HG03139 (cell line): ENCODE measurements at regions not wholly inside any gene's neighbourhood (a gene's known extent, or its start where the extent isn't known, plus 50 kb on each side); places are given as distances from the start of the nearest gene placed in this dataset.
"Not testable (repeated sequence)": the region's sequence is repeated elsewhere in the genome, so short reads cannot be mapped to it uniquely, and the experiment has no call there.

Experiments
- ATAC-seq: cut with Tn5 transposase; IDR thresholded peaks from one replicate; pipeline ENCODE4 v1.9.1; 2021; ENCODE audit not compliant: unreplicated experiment

DNA sequence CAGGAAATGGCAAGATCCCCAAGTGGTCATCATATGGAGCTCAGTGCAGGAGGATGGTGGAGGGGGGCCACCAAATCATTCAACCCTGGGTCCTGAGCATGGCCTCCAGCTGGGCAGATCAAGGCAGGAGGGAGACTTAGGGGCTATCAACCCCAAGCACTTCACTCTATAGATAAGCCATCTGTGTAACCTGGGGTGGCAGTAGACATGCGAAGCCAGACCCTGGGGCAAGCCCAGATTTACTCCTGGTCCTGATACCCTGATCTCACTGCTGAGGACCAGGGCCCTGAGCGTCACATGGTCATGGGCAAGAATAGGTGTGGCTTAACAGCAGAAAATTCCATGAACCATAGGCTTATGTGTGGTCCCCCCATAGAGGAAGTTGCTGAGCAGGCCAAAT, 173.0 kb upstream of the ADCY1 start:
- ATAC-seq = no peak

DNA sequence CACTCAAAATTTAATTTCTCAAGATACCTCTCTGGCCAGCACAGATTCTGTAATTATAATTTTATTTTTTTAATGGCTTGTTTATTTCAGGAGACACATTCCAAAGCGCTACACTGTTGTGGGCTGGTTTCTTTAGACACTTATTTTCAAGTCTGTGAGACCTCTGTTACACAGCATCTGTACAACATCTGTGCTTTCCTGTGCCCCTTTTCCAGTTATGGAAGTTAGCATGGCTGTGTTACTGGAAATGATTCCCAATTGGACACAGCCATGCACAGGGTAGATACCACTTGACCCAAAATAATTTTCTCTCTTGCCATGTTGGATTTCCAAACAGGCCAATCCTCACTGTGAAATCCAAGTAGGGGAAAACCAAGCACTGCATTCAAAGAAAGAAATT, 172.3 kb upstream of the ADCY1 start:
- no peak for ATAC-seq

DNA sequence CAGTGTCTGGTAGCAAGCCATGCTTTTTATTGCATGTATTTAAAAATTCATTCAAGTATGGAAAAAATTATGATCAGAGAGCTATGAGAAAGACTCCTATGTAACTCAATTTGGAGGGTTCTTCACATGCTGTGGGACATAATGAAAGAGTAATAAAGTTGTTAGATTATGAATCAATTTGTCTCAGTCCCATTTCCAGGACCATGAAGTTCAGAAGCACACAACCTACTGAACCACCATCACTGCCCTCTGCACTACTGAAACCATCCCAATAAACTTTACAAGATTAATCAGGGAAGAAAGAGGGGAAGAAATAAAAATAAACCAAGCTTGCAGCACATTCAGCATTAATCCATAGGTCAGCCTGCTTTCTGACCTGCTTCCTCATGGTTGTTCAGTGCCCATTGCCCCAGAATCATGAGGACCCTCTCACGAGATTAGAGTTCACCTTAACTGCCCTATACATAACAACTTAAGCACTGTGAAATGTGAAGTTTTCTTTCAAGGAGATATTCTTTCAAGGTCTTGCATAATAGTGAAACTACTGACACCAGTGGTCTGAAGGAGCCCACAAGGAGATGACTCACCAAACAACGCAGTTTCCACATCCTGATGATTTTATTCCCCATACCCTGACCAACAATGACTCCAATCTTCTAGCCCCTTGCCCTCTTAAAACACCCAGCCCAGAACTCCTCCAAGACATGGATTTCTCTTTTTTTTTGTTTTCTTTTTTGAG, 171.5 kb upstream of the ADCY1 start:
- ATAC-seq = no peak

DNA sequence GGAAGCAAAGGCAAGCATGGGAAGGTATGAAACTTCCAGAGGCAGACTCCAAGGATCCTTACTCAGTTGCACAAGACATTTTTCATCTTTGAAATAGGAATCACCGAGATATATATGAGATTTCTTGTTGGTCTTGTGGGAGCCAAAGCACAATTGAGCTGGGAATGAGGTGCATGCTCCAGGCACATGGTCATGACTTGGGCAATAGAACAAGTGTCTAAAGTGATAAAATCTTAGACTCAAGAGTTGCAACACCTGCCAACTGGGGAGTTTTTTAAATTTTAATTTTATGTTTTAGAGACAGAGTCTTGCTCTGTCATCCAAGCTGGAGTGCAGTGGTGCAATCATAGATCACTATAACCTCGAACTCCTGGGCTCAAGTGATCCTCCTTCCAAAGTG, 169.5 kb upstream of the ADCY1 start:
- ATAC-seq = no peak

DNA sequence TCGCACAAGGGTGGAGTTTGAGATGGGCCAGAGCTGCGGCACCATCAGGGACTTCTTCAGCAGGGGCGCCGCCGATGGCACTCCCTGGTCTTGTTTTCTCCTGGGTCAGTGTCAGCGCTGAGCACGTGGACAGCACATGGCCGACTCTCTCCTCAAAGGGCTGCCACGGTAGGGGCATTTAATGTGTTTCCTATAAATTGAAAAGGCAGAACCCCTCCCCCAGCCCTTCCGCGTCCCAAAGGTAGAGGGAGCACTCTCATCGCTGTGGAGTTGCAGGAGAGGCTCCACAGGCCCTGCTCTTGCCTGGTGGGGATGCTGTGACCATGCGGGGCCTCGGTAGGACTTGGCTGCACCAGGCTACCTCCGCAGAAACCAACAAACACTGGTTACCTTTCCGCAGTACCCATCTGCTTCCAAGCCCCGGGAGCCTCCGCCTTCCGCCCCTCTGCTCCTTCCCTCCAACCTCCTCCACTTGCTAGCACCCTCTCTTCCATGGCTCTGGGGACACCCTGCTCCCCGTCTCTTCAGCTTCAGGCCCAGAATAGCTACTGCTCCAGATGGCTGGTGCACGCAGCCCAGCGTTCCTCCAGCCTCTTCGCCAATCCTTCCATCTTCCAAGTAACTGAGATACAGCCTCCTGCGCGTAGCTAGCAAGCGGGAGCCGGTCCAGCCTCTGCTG, 166.3 kb upstream of the ADCY1 start:
- ATAC-seq = no peak

DNA sequence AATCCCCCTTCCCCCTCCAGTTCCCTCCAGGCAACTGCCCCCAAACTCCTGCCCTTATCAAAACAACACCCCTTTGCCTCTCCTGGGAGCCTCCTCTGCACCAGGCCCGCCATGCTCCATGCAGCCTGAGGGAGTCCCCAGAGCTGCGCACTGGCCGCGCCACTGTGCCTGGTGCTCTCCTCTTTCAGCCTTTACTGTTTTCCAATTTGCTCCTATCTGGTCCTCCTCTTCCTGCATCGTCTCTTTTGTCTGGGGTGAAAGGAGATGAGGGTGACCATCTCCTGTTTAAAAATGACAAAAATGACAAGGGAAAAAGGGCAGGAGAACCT, 165.8 kb upstream of the ADCY1 start:
- no peak for ATAC-seq

DNA sequence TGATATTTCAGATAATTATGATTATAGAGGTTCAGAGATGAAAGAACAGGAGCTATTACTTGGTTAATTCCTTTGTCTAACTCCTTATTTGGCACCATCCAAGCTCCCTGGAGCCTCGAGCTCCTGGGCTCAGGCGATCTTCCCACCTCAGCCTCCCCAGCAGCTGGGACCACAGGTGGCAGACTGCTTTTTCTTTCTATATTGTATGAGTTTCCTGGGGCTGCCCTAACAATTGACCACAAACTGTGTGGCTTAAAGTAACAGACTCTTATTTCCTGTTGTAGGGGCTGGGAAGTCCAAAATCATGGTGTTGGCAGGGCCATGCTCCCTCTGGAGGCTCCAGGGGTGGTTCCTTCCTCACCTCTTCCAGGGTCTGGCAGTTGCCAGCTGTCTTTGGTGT, 163.3 kb upstream of the ADCY1 start:
- ATAC-seq = no peak

DNA sequence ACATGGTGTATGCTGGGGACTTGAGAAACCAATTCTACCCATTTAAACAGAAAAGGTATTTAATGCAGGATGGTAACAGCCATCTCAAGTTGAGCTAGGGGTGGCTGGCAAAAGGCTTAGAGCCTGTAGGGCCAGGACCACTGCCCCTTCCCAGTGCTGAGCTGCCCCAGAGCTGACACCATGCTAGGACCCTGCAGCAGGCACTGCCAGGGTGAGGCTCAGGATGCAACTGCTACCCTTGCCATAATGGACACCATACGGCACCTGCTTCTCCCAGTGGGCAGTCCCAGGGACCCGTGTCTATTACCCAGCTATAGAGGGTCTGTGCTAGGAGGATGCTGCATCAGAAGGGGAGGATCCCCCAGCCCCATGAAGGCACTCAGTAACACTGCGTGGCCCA, 160.7 kb upstream of the ADCY1 start:
- no peak for ATAC-seq

DNA sequence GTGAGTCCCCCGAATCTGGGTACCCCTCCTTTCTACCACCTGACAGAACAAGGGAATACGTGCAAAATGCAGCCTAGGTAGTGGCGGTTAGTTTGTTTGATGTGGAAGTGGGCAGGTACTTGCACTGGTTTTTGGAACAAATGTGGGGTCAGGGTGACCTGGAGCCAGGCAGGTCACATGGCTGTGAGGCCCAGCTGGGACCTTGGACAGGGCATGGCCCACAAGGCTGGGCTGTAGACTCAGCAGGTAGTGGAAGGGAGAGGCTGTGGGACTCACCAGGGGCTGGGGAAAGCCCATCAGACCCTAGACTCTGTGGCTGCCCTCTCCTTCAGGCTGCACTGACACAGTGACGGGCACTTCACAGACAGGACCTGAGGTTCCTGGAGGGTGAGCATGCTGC, 159.9 kb upstream of the ADCY1 start:
- no peak for ATAC-seq

DNA sequence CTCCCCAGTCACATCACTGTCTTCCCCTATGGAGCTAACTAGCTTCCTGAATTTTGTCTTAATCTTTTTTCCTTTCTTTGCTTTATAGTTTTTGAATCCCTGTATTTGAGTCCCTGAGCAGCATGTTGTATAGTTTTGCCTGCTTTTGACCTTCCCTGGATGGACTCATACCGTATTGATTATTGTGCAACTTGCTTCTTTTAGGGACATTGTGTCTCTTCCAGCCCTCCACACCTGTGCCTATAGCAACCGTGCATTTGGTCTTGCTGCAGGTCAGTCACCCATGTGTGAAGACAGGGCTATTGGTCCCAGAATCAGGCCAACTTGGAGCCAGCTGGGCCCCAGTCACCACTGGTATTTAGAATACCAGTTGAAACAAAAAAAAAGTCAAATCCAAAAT, 158.9 kb upstream of the ADCY1 start:
- no peak for ATAC-seq

DNA sequence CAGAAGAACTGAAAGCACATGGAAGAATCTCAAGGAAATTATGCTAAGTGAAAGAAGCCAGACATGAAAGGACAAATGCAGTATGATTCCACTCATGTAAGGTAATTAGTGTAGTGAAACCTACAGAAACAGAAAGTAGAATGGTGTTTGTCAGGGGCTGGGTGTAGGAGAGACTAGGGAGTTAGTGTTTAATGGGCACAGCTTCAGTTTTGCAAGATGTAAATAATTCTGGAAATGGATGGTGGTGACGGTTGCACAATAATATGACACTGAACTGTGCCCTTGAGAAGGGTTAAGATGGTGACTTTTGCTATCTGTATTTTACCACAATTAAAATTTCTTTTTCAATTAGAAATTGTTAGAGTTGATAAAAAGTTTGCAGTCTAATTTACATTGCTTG, 157.3 kb upstream of the ADCY1 start:
- ATAC-seq = no peak

DNA sequence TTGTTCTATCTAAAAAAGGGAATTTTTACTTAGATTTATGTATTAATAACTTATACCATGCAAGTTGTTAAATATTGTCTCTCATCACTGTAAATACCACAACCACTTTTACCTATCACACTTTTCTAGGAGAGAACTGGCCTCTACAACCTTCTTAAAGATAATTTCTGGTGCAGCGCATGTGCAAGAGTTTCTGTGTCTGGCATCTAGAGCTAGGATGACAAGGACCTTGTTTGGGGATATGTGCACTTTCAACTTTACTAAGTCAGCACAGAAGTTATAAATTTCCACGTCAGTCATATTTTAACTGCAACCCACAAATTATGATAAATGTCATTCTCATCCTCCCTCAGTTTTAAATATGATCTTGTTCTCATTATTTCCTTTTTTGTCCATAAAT, 156.9 kb upstream of the ADCY1 start:
- ATAC-seq = no peak

DNA sequence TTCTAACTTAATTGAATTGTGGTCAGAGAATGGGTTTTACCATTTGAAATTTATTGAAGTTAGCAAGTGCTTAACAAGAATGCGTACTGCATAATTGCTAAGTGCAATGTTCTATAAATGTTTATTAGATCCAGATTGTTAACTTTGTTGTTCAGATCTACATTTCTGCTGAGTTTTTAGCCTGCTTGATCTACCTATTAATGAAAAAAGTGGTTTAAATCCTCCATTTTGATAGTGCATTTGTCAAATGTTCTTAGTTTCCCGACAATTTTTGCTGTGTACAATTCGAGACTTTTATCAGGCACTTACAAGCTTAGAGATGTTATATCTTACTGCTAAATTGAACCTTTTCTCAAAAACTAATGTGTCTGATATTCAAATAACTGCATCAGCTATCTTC, 156.4 kb upstream of the ADCY1 start:
- no peak for ATAC-seq

DNA sequence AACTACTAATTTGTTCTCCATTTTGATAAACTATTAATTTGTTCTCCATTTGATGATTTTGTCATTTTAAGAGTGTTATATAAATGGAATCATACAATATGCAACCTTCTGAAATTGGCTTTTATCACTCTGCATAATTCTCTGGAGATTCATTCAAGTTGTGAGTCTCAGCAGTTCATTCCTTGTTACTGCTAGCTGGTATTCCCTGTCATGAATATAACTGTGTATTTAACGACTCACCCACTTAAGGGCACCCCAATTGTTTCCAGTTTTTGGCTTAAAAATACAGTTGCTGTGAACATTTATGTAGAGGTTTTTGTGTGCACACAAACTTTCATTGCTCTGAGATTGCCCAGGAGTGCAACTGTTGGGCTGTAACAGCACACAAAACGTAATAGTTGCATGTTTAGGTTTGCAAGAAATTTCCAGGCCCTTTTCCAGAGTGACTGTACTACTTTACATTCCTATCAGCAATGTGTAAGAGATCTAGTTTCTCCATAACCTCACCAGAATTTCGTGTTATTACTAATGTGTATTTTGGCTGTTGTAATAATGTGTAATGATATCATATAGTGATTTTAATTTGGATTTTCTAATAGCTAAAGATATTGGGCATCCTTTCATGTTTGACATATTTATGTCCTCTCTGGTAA, 153.2 kb upstream of the ADCY1 start:
- no peak for ATAC-seq

DNA sequence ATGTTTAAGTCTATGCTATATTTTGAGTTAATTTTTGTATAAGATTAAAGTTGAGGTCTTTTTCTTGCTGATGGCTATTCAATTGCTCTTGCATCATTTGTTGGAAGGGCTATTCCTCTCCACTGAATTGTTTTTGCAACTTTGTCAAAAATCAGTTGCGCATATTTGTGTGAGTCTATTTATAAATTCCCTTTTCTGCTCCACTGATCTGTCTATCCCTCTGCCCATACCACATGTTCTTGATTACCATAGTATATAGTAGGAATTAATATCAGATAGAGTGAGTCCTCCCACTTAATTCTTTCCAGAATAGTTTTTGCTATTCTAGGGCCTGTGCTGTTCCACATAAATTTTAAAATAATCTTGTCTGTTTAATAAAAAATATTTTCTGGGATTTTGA, 152.4 kb upstream of the ADCY1 start:
- ATAC-seq = no peak

DNA sequence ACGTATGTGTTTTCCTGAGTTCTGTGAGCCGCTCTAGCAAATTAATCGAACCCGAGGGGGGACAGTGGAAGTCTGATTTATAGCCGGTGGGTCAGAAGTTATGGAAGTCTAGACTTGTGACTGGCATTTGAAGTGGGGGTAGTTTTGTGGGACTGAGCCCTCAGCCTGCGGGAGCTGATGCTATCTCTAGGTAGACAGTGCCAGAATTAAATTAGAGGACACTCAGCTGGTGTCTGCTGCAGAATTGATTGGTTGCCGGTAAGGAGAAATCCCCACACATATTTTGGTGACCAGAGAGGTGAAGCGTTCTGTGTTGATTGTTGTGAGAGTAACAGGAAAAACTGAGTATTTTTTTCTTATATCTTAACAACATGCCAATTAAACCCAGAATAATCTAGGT, 143.8 kb upstream of the ADCY1 start:
- no peak for ATAC-seq

DNA sequence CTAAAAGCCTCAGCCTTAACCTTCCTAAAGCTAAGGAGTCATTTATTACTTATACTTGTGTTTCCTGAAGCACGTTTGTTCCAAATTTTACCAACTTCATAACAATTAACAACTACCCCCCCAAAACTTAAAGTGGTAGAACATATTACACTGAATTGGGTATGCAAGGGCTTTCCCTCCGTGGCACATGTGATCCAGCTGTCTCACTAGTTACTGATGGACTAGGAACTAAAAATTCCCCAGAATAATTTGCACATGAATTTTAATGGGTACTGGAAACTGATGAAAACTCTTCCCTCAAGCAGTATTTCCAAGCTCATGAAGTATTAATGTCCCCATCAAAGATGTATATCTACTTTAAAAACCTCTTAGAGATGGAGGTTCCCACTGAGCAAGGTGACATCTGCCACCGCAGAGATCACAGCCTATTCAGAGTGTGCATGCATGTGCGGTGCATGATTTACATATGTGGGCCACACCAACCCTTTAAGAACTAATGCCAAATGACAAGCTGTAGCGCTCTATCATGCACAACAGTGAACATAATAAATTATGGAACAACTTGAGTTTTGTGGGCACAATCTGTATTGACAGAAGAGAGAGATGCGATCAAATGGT, 139.9 kb upstream of the ADCY1 start:
- ATAC-seq = no peak

DNA sequence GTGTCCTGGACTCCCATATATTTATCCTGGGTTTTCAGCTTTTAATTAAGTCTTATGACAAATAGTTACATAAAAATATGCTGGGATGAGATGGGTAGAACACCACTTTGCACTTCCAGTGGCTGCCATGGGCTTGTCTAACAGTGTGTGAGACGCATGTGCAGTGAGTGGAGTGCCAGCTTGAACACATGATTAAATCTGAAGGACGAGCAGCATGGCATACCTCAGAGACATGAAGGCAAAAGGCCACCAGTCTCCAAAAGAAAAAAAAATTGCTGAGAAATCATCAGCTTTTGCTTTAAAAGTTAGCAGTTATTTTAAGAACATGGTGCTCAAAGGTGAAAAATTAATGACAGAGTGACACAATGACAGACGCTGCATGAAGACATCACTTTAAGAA, 139.0 kb upstream of the ADCY1 start:
- no peak for ATAC-seq

DNA sequence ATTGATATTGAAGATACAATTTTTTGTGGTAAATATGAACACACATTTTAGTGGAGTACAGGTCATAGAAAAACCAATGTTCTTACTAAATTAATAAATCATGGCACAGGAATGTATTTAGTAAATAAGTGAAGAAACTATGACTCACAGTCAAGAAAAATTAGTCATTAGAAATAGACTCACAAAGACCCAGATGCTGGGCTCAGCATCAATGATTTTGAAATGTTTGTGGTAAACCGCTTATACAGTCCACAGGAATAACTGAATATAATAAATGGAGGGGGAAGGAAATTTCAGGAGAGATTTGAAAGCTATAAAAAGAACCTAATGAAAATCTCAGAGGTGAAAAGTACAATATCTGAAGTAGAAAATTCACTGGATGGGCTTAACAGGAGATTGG, 138.3 kb upstream of the ADCY1 start:
- no peak for ATAC-seq

DNA sequence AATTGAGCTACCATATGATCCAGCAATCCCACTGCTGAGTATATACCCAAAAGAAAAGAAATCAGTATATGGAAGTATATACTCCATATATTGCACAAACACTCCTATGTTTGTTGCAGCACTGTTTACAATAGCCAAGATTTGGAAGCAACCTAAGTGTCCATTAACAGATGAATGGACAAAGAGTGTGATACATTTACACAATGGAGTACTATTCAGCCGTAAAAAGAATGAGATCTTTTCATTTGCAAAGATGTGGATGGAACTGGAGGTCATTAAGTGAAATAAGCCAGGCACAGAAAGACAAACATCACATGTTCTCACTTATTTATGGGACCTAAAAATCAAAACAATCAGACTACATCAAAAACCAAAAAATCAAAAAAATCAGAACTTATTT, 133.4 kb upstream of the ADCY1 start:
- not testable (repeated sequence) for ATAC-seq

DNA sequence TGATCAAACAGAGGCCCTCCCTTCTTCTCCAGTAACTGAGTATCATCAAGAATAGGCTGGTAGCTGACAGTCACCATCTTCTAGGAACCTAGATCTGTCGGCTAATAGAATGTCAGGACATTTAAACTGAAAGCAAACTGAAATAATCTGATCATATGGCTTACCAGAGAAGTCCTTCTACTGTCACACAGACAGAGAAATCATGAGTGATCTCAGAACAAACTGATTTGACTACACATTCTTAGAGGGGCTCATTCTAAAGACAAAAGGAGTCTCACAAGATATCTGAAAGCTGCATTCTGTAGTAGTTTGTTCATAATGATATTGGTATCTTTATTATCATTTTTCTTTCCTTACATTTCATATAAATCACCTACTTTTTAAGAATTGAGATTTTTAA, 130.9 kb upstream of the ADCY1 start:
- ATAC-seq = no peak
